ENCODE measurements at regions not wholly inside any gene's neighbourhood (a gene's known extent, or its start where the extent isn't known, plus 50 kb on each side); places are given as distances from the start of the nearest gene placed in this dataset.
"Not testable (repeated sequence)": the region's sequence is repeated elsewhere in the genome, so short reads cannot be mapped to it uniquely, and the experiment has no call there.

GRCh38 chr15:20306497-20307106, 235.0 kb downstream of the GOLGA6L6 start:
- not testable (repeated sequence) for FAIRE-seq

- FAIRE-seq, result not testable (repeated sequence)
These were observed 235.7 kb downstream of the GOLGA6L6 start for GRCh38 chr15:20305912-20306311.

GRCh38 chr15:20305015-20305465, 236.6 kb downstream of the GOLGA6L6 start:
- FAIRE-seq, result not testable (repeated sequence)

GRCh38 chr15:20304282-20305014, 237.2 kb downstream of the GOLGA6L6 start:
- FAIRE-seq, result not testable (repeated sequence)

- FAIRE-seq, result not testable (repeated sequence)
These were observed 238.1 kb downstream of the GOLGA6L6 start for GRCh38 chr15:20303248-20304171.

GRCh38 chr15:20302141-20303069, 239.2 kb downstream of the GOLGA6L6 start:
- FAIRE-seq, result not testable (repeated sequence)

GRCh38 chr15:20301471-20302081, 240.0 kb downstream of the GOLGA6L6 start:
- not testable (repeated sequence) for FAIRE-seq

GRCh38 chr15:20301041-20301390, 240.6 kb downstream of the GOLGA6L6 start:
- FAIRE-seq, result not testable (repeated sequence)

GRCh38 chr15:20300351-20301040, 241.1 kb downstream of the GOLGA6L6 start:
- not testable (repeated sequence) for FAIRE-seq

- not testable (repeated sequence) for FAIRE-seq
These were observed 243.9 kb downstream of the GOLGA6L6 start for GRCh38 chr15:20297603-20298123.

- FAIRE-seq, result not testable (repeated sequence)
These were observed 245.3 kb downstream of the GOLGA6L6 start for GRCh38 chr15:20296261-20296660.

- no peak for FAIRE-seq
These were observed 246.3 kb downstream of the GOLGA6L6 start for GRCh38 chr15:20295238-20295811.

- no peak for FAIRE-seq
These were observed 246.9 kb downstream of the GOLGA6L6 start for GRCh38 chr15:20294651-20295237.

- FAIRE-seq, result not testable (repeated sequence)
These were observed 249.1 kb downstream of the GOLGA6L6 start for GRCh38 chr15:20292422-20293005.

- not testable (repeated sequence) for FAIRE-seq
These were observed 250.0 kb downstream of the GOLGA6L6 start for GRCh38 chr15:20291616-20292015.

- FAIRE-seq, result not testable (repeated sequence)
These were observed 251.0 kb downstream of the GOLGA6L6 start for GRCh38 chr15:20290606-20291005.

- not testable (repeated sequence) for FAIRE-seq
These were observed 252.0 kb downstream of the GOLGA6L6 start for GRCh38 chr15:20289538-20290103.

GRCh38 chr15:20288800-20289537, 252.6 kb downstream of the GOLGA6L6 start:
- FAIRE-seq, result not testable (repeated sequence)

Data from islet of Langerhans (tissue), 1 donor.